Activated naive CD4-positive, alpha-beta T cell treated with anti-CD3 and anti-CD28 coated beads, Interleukin-2, amount 10 ng/mL, durations not matched to agents 7 days and 5 days (primary cell): ENCODE measurements at regions not wholly inside any gene's neighbourhood (a gene's known extent, or its start where the extent isn't known, plus 50 kb on each side); places are given as distances from the start of the nearest gene placed in this dataset.

Experiments used
- CTCF ChIA-PET: fragments of 350-600 bp; sonication (Branson Sonifier 250); formaldehyde crosslinking; loops from one replicate; lab custom pipeline; 2021; ENCODE audit warnings: antibody characterized with exemption; lab: Charles Lee
- DNase-seq: peaks from one replicate; pipeline ENCODE4 v3.0.0-alpha.2; 2020
- H3K27ac Mint-ChIP-seq: one replicate; pipeline ENCODE4 v1.8.0; 2021; ENCODE audit warnings: mild to moderate bottlenecking, moderate library complexity, mixed read lengths
- H3K27me3 Mint-ChIP-seq: one replicate; pipeline ENCODE4 v1.8.0; 2021; ENCODE audit warnings: mild to moderate bottlenecking, mixed read lengths
- H3K36me3 Mint-ChIP-seq: one replicate; pipeline ENCODE4 v1.8.0; 2021; ENCODE audit warnings: mixed read lengths
- H3K4me1 Mint-ChIP-seq: one replicate; pipeline ENCODE4 v1.8.0; 2021; ENCODE audit warnings: mixed read lengths
- H3K4me3 Mint-ChIP-seq: one replicate; pipeline ENCODE4 v1.8.0; 2021; ENCODE audit warnings: mild to moderate bottlenecking, moderate library complexity, mixed read lengths
- H3K9me3 Mint-ChIP-seq: one replicate; pipeline ENCODE4 v1.8.0; 2021; ENCODE audit warnings: mixed read lengths

GRCh38 chr13:90538063-90538462, 809.4 kb upstream of the MIR17HG start:
- H3K4me3 Mint-ChIP-seq: no peak overlapping the region
- peaks cover 5% of the 10 kb centered on the region for H3K9me3 Mint-ChIP-seq
- H3K27ac Mint-ChIP-seq: no peak overlapping the region
- no peaks in the 10 kb centered on the region for H3K36me3 Mint-ChIP-seq
- H3K27me3 Mint-ChIP-seq: no peaks in the 10 kb centered on the region
- no peak for DNase-seq
- no peaks in the 10 kb centered on the region for H3K4me1 Mint-ChIP-seq
- CTCF ChIA-PET: no interaction called here

GRCh38 chr13:90541346-90541745, 806.1 kb upstream of the MIR17HG start:
- Mint-ChIP-seq H3K27me3 (no peaks in the 10 kb centered on the region), H3K27ac (no peak overlapping the region), H3K4me1 (no peaks in the 10 kb centered on the region), H3K4me3 (no peak overlapping the region), H3K36me3 (no peaks in the 10 kb centered on the region), H3K9me3 (peaks cover 6% of the 10 kb centered on the region)
- no peak for DNase-seq
- CTCF ChIA-PET: no interaction called here

- no peak overlapping the region for H3K27ac Mint-ChIP-seq
- no peak overlapping the region for H3K4me3 Mint-ChIP-seq
- no peaks in the 10 kb centered on the region for H3K27me3 Mint-ChIP-seq
- CTCF ChIA-PET: no interaction called here
- no peaks in the 10 kb centered on the region for H3K36me3 Mint-ChIP-seq
- DNase-seq: no peak
- peaks cover 13% of the 10 kb centered on the region for H3K9me3 Mint-ChIP-seq
- H3K4me1 Mint-ChIP-seq: no peaks in the 10 kb centered on the region
These were observed 804.5 kb upstream of the MIR17HG start for GRCh38 chr13:90542959-90543505.

GRCh38 chr13:90545070-90545840, 802.2 kb upstream of the MIR17HG start:
- no peaks in the 10 kb centered on the region for H3K4me1 Mint-ChIP-seq
- no peak overlapping the region for H3K27ac Mint-ChIP-seq
- H3K36me3 Mint-ChIP-seq: no peaks in the 10 kb centered on the region
- H3K27me3 Mint-ChIP-seq: no peaks in the 10 kb centered on the region
- no peak overlapping the region for H3K4me3 Mint-ChIP-seq
- CTCF ChIA-PET: no interaction called here
- H3K9me3 Mint-ChIP-seq: peaks cover 17% of the 10 kb centered on the region
- no peak for DNase-seq

GRCh38 chr13:90547272-90547790, 800.2 kb upstream of the MIR17HG start:
- Mint-ChIP-seq H3K27me3 (no peaks in the 10 kb centered on the region), H3K4me3 (no peak overlapping the region), H3K27ac (no peak overlapping the region), H3K4me1 (no peaks in the 10 kb centered on the region), H3K36me3 (no peaks in the 10 kb centered on the region), H3K9me3 (peaks cover 17% of the 10 kb centered on the region)
- CTCF ChIA-PET: no interaction called here
- no peak for DNase-seq

GRCh38 chr13:90551253-90551652, 796.2 kb upstream of the MIR17HG start:
- H3K27me3 Mint-ChIP-seq: no peaks in the 10 kb centered on the region
- no peaks in the 10 kb centered on the region for H3K4me1 Mint-ChIP-seq
- no peak overlapping the region for H3K4me3 Mint-ChIP-seq
- no peaks in the 10 kb centered on the region for H3K36me3 Mint-ChIP-seq
- CTCF ChIA-PET: no interaction called here
- H3K27ac Mint-ChIP-seq: no peak overlapping the region
- no peak for DNase-seq
- peaks cover 13% of the 10 kb centered on the region for H3K9me3 Mint-ChIP-seq

GRCh38 chr13:90552702-90553101, 794.8 kb upstream of the MIR17HG start:
- Mint-ChIP-seq H3K27me3 (no peaks in the 10 kb centered on the region), H3K27ac (no peak overlapping the region), H3K4me3 (no peak overlapping the region), H3K9me3 (peaks cover 9% of the 10 kb centered on the region), H3K36me3 (no peaks in the 10 kb centered on the region), H3K4me1 (no peaks in the 10 kb centered on the region)
- CTCF ChIA-PET: no interaction called here
- DNase-seq: no peak

GRCh38 chr13:90553159-90553558, 794.3 kb upstream of the MIR17HG start:
- Mint-ChIP-seq H3K4me1 (no peaks in the 10 kb centered on the region), H3K27me3 (no peaks in the 10 kb centered on the region), H3K36me3 (no peaks in the 10 kb centered on the region), H3K27ac (no peak overlapping the region), H3K9me3 (peaks cover 5% of the 10 kb centered on the region), H3K4me3 (no peak overlapping the region)
- CTCF ChIA-PET: no interaction called here
- DNase-seq: no peak

GRCh38 chr13:90557626-90558025, 789.9 kb upstream of the MIR17HG start:
- Mint-ChIP-seq H3K9me3 (peaks cover 2% of the 10 kb centered on the region), H3K36me3 (no peaks in the 10 kb centered on the region), H3K4me1 (no peaks in the 10 kb centered on the region), H3K27me3 (no peaks in the 10 kb centered on the region), H3K4me3 (no peak overlapping the region), H3K27ac (no peak overlapping the region)
- no peak for DNase-seq
- CTCF ChIA-PET: no interaction called here

- no peaks in the 10 kb centered on the region for H3K4me1 Mint-ChIP-seq
- H3K4me3 Mint-ChIP-seq: no peak overlapping the region
- peaks cover 2% of the 10 kb centered on the region for H3K9me3 Mint-ChIP-seq
- no peak for DNase-seq
- H3K27me3 Mint-ChIP-seq: no peaks in the 10 kb centered on the region
- H3K36me3 Mint-ChIP-seq: no peaks in the 10 kb centered on the region
- CTCF ChIA-PET: no interaction called here
- no peak overlapping the region for H3K27ac Mint-ChIP-seq
These were observed 785.0 kb upstream of the MIR17HG start for GRCh38 chr13:90562443-90562842.

GRCh38 chr13:90564096-90564495, 783.4 kb upstream of the MIR17HG start:
- Mint-ChIP-seq H3K36me3 (no peaks in the 10 kb centered on the region), H3K9me3 (peaks cover 4% of the 10 kb centered on the region), H3K27ac (no peak overlapping the region), H3K27me3 (no peaks in the 10 kb centered on the region), H3K4me1 (no peaks in the 10 kb centered on the region), H3K4me3 (no peak overlapping the region)
- CTCF ChIA-PET: no interaction called here
- no peak for DNase-seq

GRCh38 chr13:90564566-90564965, 782.9 kb upstream of the MIR17HG start:
- no peak overlapping the region for H3K4me3 Mint-ChIP-seq
- H3K9me3 Mint-ChIP-seq: peaks cover 4% of the 10 kb centered on the region
- CTCF ChIA-PET: no interaction called here
- H3K36me3 Mint-ChIP-seq: no peaks in the 10 kb centered on the region
- no peaks in the 10 kb centered on the region for H3K27me3 Mint-ChIP-seq
- DNase-seq: no peak
- no peak overlapping the region for H3K27ac Mint-ChIP-seq
- no peaks in the 10 kb centered on the region for H3K4me1 Mint-ChIP-seq

- no peaks in the 10 kb centered on the region for H3K4me1 Mint-ChIP-seq
- H3K27me3 Mint-ChIP-seq: no peaks in the 10 kb centered on the region
- H3K9me3 Mint-ChIP-seq: peaks cover 1% of the 10 kb centered on the region
- DNase-seq: no peak
- no peak overlapping the region for H3K4me3 Mint-ChIP-seq
- H3K36me3 Mint-ChIP-seq: no peaks in the 10 kb centered on the region
- H3K27ac Mint-ChIP-seq: no peak overlapping the region
- CTCF ChIA-PET: no interaction called here
These were observed 781.3 kb upstream of the MIR17HG start for GRCh38 chr13:90565985-90566713.

- Mint-ChIP-seq H3K27ac (no peak overlapping the region), H3K27me3 (no peaks in the 10 kb centered on the region), H3K36me3 (no peaks in the 10 kb centered on the region), H3K9me3 (peaks cover 4% of the 10 kb centered on the region), H3K4me1 (no peaks in the 10 kb centered on the region), H3K4me3 (no peak overlapping the region)
- CTCF ChIA-PET: no interaction called here
- DNase-seq: no peak
These were observed 779.3 kb upstream of the MIR17HG start for GRCh38 chr13:90568165-90568564.

- H3K27me3 Mint-ChIP-seq: no peaks in the 10 kb centered on the region
- CTCF ChIA-PET: no interaction called here
These were observed 771.4 kb upstream of the MIR17HG start for GRCh38 chr13:90576067-90576466.

More at GRCh38 chr13:90576067-90576466, 771.4 kb upstream of the MIR17HG start:
- no peak overlapping the region for H3K4me3 Mint-ChIP-seq
- H3K27ac Mint-ChIP-seq: no peak overlapping the region
- peaks cover 5% of the 10 kb centered on the region for H3K9me3 Mint-ChIP-seq
- no peak for DNase-seq
- no peaks in the 10 kb centered on the region for H3K36me3 Mint-ChIP-seq
- H3K4me1 Mint-ChIP-seq: no peaks in the 10 kb centered on the region
